CD14-positive monocyte (primary cell): ENCODE measurements at regions not wholly inside any gene's neighbourhood (a gene's known extent, or its start where the extent isn't known, plus 50 kb on each side); places are given as distances from the start of the nearest gene placed in this dataset.

Source experiments
- DNase-seq, 3 donors: peaks; one replicate each; pipeline ENCODE4 v3.0.0-alpha.2; 2011 to 2022
- H2AFZ ChIP-seq: 2 replicates; pipeline ENCODE4 v1.6.0; 2012; ENCODE audit warnings: mild to moderate bottlenecking, low read depth, low read length, inconsistent platforms; ENCODE audit not compliant: insufficient read depth, poor library complexity, severe bottlenecking
- H3K27ac ChIP-seq, 2 donors: 1 replicate in 1 of 2; 2 replicates in 1 of 2; pipeline ENCODE4 v1.5.1; 2012 to 2013; ENCODE audit warnings: low read length in 2 of 2, control low read depth in 1 of 2, inconsistent platforms in 1 of 2, low read depth in 1 of 2, mild to moderate bottlenecking in 1 of 2
- H3K27me3 ChIP-seq, 2 donors: one replicate each; pipeline versions ENCODE4 v1.6.0 to v1.6.1; 2011 to 2013; ENCODE audit warnings: low read length in 2 of 2; ENCODE audit not compliant: control insufficient read depth in 2 of 2, insufficient read depth in 2 of 2
- H3K36me3 ChIP-seq, 2 donors: replicated peaks in 1 of 2; 1 replicate in 1 of 2; 2 replicates in 1 of 2; pipeline versions ENCODE4 v1.5.1 to v1.6.1; 2012 to 2013; ENCODE audit warnings: low read length in 2 of 2, control low read depth in 1 of 2, inconsistent platforms in 1 of 2, mild to moderate bottlenecking in 1 of 2; ENCODE audit not compliant: insufficient read depth in 2 of 2, control insufficient read depth in 1 of 2
- H3K4me1 ChIP-seq, 2 donors: 1 replicate in 1 of 2; 2 replicates in 1 of 2; pipeline versions ENCODE4 v1.5.1 to v1.6.1; 2012 to 2013; ENCODE audit warnings: low read length in 2 of 2, control low read depth in 1 of 2, inconsistent platforms in 1 of 2, mild to moderate bottlenecking in 1 of 2, moderate library complexity in 1 of 2; ENCODE audit not compliant: insufficient read depth in 2 of 2, control insufficient read depth in 1 of 2
- H3K4me2 ChIP-seq: replicated peaks from 2 replicates; pipeline ENCODE3; 2012; ENCODE audit warnings: low read length, moderate library complexity, mild to moderate bottlenecking; ENCODE audit not compliant: poor library complexity, severe bottlenecking; ENCODE audit errors: extremely low read depth
- H3K4me3 ChIP-seq, 3 experiments: fragments of 200-600 bp in 1 of 3; sonication (generic) in 1 of 3; replicated peaks in 1 of 3; 1 replicate in 2 of 3; 2 replicates in 1 of 3; pipeline ENCODE4 v1.5.1; 2011 to 2013; ENCODE audit warnings: low read length in 3 of 3, mild to moderate bottlenecking in 3 of 3, control low read depth in 2 of 3, low read depth in 2 of 3, inconsistent platforms in 1 of 3, moderate library complexity in 1 of 3
- H3K79me2 ChIP-seq: 2 replicates; pipeline ENCODE4 v1.6.0; 2012; ENCODE audit warnings: mild to moderate bottlenecking, control low read depth, inconsistent platforms, low read length, moderate library complexity; ENCODE audit not compliant: insufficient read depth
- H3K9ac ChIP-seq: 2 replicates; pipeline ENCODE4 v1.6.0; 2017; ENCODE audit warnings: low read length, mild to moderate bottlenecking; ENCODE audit not compliant: insufficient read depth, poor library complexity, severe bottlenecking
- H3K9me3 ChIP-seq, 2 donors: replicated peaks in 1 of 2; 1 replicate in 1 of 2; 2 replicates in 1 of 2; pipeline versions ENCODE4 v1.5.1 to v1.6.1; 2012 to 2013; ENCODE audit warnings: low read length in 2 of 2, control low read depth in 1 of 2; ENCODE audit not compliant: control insufficient read depth in 1 of 2, insufficient read depth in 1 of 2
- H4K20me1 ChIP-seq: 2 replicates; pipeline ENCODE4 v1.6.0; 2012; ENCODE audit warnings: mild to moderate bottlenecking, low read length, control low read depth, moderate library complexity; ENCODE audit not compliant: insufficient read depth
- H3K27ac Mint-ChIP-seq, 7 donors: one replicate each; pipeline ENCODE4 v1.8.0; 2020; ENCODE audit warnings: mild to moderate bottlenecking in 7 of 7, mixed read lengths in 7 of 7, moderate library complexity in 6 of 7, inconsistent platforms in 2 of 7
- H3K27me3 Mint-ChIP-seq, 3 donors: one replicate each; pipeline ENCODE4 v1.8.0; 2021 to 2022; ENCODE audit warnings: low read depth in 3 of 3, mild to moderate bottlenecking in 3 of 3, mixed read lengths in 3 of 3, moderate library complexity in 3 of 3, inconsistent platforms in 1 of 3
- H3K36me3 Mint-ChIP-seq, 2 donors: one replicate each; pipeline ENCODE4 v1.8.0; 2020; ENCODE audit warnings: mixed read lengths in 2 of 2, inconsistent platforms in 1 of 2, mild to moderate bottlenecking in 1 of 2
- H3K4me1 Mint-ChIP-seq: one replicate; pipeline ENCODE4 v1.8.0; 2020; ENCODE audit warnings: mild to moderate bottlenecking, mixed read lengths
- H3K4me3 Mint-ChIP-seq, 2 donors: one replicate each; pipeline ENCODE4 v1.8.0; 2020; ENCODE audit warnings: mild to moderate bottlenecking in 2 of 2, mixed read lengths in 2 of 2, moderate library complexity in 1 of 2
- H3K9me3 Mint-ChIP-seq, 7 donors: one replicate each; pipeline ENCODE4 v1.8.0; 2020 to 2022; ENCODE audit warnings: mixed read lengths in 7 of 7, mild to moderate bottlenecking in 6 of 7, moderate library complexity in 6 of 7, inconsistent platforms in 2 of 7
- CTCF ChIP-seq: fragments of 200-600 bp; IDR thresholded peaks from one replicate; pipeline ENCODE4 v1.8.0; 2022; ENCODE audit warnings: antibody characterized with exemption, mild to moderate bottlenecking
- WGBS: methylation state at CpG from one replicate; pipeline ENCODE4 v1.1.5; 2013; ENCODE audit warnings: missing lambda C conversion rate; ENCODE audit not compliant: insufficient coverage; 5-methylcytosine and 5-hydroxymethylcytosine counted together
- intact Hi-C, 2 donors: fragments of 100-400 bp; cut with micrococcal nuclease; formaldehyde crosslinking; loops; one replicate each; pipeline versions ENCODE4 v1.15.0 to v1.15.1; 2023

- Histone ChIP-seq H3K4me1 (no peaks in the 10 kb centered on the region), H3K4me2 (no peak overlapping the region), H3K9ac (no peak overlapping the region), H3K79me2 (no peaks in the 10 kb centered on the region), H3K27me3 (no peaks in the 10 kb centered on the region), H3K36me3 (no peaks in the 10 kb centered on the region), H3K4me3 (no peak overlapping the region), H4K20me1 (no peaks in the 10 kb centered on the region), H3K9me3 (peaks cover 0 to 4% of the 10 kb centered on the region in 2 donors), H2AFZ (no peak overlapping the region), H3K27ac (no peak overlapping the region)
- Mint-ChIP-seq H3K36me3 (no peaks in the 10 kb centered on the region), H3K27ac (no peak overlapping the region), H3K9me3 (peaks cover 0 to 6% (median 3%) of the 10 kb centered on the region in 7 donors), H3K27me3 (no peaks in the 10 kb centered on the region), H3K4me3 (no peak overlapping the region), H3K4me1 (no peaks in the 10 kb centered on the region)
- no CpG with 5 or more reads among the region's 1 CpG for WGBS
- no peak for DNase-seq
- no peak for TF ChIP-seq CTCF
- intact Hi-C loops, result no loop called here
Observed at GRCh38 chr4:29033703-29034102, 1686.5 kb upstream of the PCDH7 start.

- no peak overlapping the region for H3K27ac Mint-ChIP-seq
- peaks cover 0 to 6% (median 0%) of the 10 kb centered on the region in 7 donors for H3K9me3 Mint-ChIP-seq
- WGBS, result no CpG with 5 or more reads among the region's 5 CpGs
- H3K4me1 Mint-ChIP-seq, result no peaks in the 10 kb centered on the region
- no peak for DNase-seq
- Histone ChIP-seq H3K4me2 (no peak overlapping the region), H3K9ac (no peak overlapping the region), H3K27me3 (no peaks in the 10 kb centered on the region), H2AFZ (no peak overlapping the region), H4K20me1 (no peaks in the 10 kb centered on the region), H3K27ac (no peak overlapping the region), H3K9me3 (peaks cover 0 to 4% of the 10 kb centered on the region in 2 donors), H3K79me2 (no peaks in the 10 kb centered on the region), H3K4me1 (no peaks in the 10 kb centered on the region), H3K36me3 (no peaks in the 10 kb centered on the region), H3K4me3 (no peak overlapping the region)
- no peaks in the 10 kb centered on the region for H3K36me3 Mint-ChIP-seq
- intact Hi-C loops, result no loop called here
- TF ChIP-seq CTCF, result no peak
- H3K4me3 Mint-ChIP-seq, result no peak overlapping the region
- H3K27me3 Mint-ChIP-seq, result no peaks in the 10 kb centered on the region
Observed at GRCh38 chr4:29037501-29037900, 1682.7 kb upstream of the PCDH7 start.
